Astrocyte of the spinal cord (primary cell): ENCODE measurements at regions not wholly inside any gene's neighbourhood (a gene's known extent, or its start where the extent isn't known, plus 50 kb on each side); places are given as distances from the start of the nearest gene placed in this dataset.

Experiments
- DNase-seq: peaks from one replicate; pipeline ENCODE4 v3.0.0; 2011; ENCODE audit warnings: low read depth, low spot score
- H3K4me3 ChIP-seq: 2 replicates; pipeline ENCODE4 v1.5.1; 2011; ENCODE audit warnings: low read depth, mild to moderate bottlenecking, low read length, moderate library complexity
- CTCF ChIP-seq: IDR thresholded peaks from 2 replicates; pipeline ENCODE4 v1.5.1; 2012; ENCODE audit warnings: low read depth, mild to moderate bottlenecking, low read length, inconsistent platforms
- in situ Hi-C: cut with HindIII; loops from 2 replicates; pipeline ENCODE4 v1.10.0; 2017; ENCODE audit warnings: low sequenced_read_pairs

GRCh38 chr4:137384476-137384875 is 147.8 kb downstream of the PCDH18 start:
- DNase-seq: no peak
- TF ChIP-seq CTCF: no peak
- H3K4me3 ChIP-seq: no peak overlapping the region
- in situ Hi-C loops: no loop called here

GRCh38 chr4:137378821-137379220 is 153.5 kb downstream of the PCDH18 start:
- in situ Hi-C loops: no loop called here
- H3K4me3 ChIP-seq: no peak overlapping the region
- no peak for DNase-seq
- no peak for TF ChIP-seq CTCF

GRCh38 chr4:137378393-137378792 is 153.9 kb downstream of the PCDH18 start:
- no peak for DNase-seq
- H3K4me3 ChIP-seq: no peak overlapping the region
- in situ Hi-C loops: no loop called here
- TF ChIP-seq CTCF: no peak

GRCh38 chr4:137376312-137376711 is 156.0 kb downstream of the PCDH18 start:
- in situ Hi-C loops: no loop called here
- DNase-seq: no peak
- H3K4me3 ChIP-seq: no peak overlapping the region
- TF ChIP-seq CTCF: no peak

GRCh38 chr4:137375111-137375850 is 157.0 kb downstream of the PCDH18 start:
- no peak for DNase-seq
- in situ Hi-C loops: no loop called here
- no peak overlapping the region for H3K4me3 ChIP-seq
- TF ChIP-seq CTCF: no peak

- no peak for DNase-seq
- TF ChIP-seq CTCF: no peak
- no peak overlapping the region for H3K4me3 ChIP-seq
- in situ Hi-C loops: no loop called here
Measured at GRCh38 chr4:137370679-137371078, 161.6 kb downstream of the PCDH18 start.
